ENCODE measurements at regions not wholly inside any gene's neighbourhood (a gene's known extent, or its start where the extent isn't known, plus 50 kb on each side); places are given as distances from the start of the nearest gene placed in this dataset.
"Not testable (repeated sequence)": the region's sequence is repeated elsewhere in the genome, so short reads cannot be mapped to it uniquely, and the experiment has no call there.

DNA sequence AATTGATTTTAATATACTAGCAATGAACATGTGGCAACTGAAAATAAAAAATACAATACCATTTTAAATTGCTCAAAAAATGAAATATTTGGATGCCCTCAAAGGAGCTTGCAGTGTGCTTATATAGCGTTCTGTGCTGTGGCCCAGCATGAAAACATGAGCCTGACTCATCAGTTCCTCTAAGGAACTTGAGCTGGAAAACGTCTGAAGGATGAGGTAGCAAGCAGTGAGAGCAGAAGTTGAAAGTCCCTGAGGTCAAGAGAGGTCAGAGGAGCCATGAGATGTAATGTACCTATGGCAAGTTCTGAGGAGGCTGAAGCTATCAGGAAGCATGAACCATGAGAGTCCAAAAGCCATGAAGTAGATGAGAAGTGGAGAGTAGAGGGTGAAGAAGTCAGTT is 59.7 kb downstream of the HMGB3 start:
- no peaks in the 10 kb centered on the region for H3K27me3 ChIP-seq (ENCODE audit: control insufficient read depth, insufficient read depth, low read length)
- TF ChIP-seq, protein P1, sequence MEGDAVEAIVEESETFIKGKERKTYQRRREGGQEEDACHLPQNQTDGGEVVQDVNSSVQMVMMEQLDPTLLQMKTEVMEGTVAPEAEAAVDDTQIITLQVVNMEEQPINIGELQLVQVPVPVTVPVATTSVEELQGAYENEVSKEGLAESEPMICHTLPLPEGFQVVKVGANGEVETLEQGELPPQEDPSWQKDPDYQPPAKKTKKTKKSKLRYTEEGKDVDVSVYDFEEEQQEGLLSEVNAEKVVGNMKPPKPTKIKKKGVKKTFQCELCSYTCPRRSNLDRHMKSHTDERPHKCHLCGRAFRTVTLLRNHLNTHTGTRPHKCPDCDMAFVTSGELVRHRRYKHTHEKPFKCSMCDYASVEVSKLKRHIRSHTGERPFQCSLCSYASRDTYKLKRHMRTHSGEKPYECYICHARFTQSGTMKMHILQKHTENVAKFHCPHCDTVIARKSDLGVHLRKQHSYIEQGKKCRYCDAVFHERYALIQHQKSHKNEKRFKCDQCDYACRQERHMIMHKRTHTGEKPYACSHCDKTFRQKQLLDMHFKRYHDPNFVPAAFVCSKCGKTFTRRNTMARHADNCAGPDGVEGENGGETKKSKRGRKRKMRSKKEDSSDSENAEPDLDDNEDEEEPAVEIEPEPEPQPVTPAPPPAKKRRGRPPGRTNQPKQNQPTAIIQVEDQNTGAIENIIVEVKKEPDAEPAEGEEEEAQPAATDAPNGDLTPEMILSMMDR (IDR thresholded peaks at IDR 0.05; ENCODE audit: insufficient read depth, low read length, severe bottlenecking) = no peak
- DNase-seq (ENCODE audit: low read depth) (peak; percentile 3), FAIRE-seq (no peak)
- H3K4me3 ChIP-seq (ENCODE audit: low read depth, low read length) = no peak overlapping the region
- H3K36me3 ChIP-seq (ENCODE audit: control insufficient read depth, insufficient read depth, low read length) = no peaks in the 10 kb centered on the region

DNA sequence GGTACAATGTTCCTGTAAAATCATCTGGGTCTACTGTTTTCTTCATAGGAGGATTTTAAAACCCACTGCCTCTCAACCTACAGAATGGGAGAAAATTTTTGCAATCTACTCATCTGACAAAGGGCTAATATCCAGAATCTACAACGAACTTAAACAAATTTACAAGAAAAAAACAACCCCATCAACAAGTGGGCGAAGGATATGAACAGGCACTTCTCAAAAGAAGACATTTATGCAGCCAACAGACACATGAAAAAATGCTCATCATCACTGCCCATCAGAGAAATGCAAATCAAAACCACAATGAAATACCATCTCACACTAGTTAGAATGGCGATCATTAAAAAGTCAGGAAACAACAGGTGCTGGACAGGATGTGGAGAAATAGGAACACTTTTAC is 83.2 kb downstream of the HMGB3 start:
- not testable (repeated sequence) for H3K4me3 ChIP-seq (ENCODE audit: low read depth, low read length); H3K27me3 ChIP-seq (ENCODE audit: control insufficient read depth, insufficient read depth, low read length); H3K36me3 ChIP-seq (ENCODE audit: control insufficient read depth, insufficient read depth, low read length); DNase-seq (ENCODE audit: low read depth); FAIRE-seq

DNA sequence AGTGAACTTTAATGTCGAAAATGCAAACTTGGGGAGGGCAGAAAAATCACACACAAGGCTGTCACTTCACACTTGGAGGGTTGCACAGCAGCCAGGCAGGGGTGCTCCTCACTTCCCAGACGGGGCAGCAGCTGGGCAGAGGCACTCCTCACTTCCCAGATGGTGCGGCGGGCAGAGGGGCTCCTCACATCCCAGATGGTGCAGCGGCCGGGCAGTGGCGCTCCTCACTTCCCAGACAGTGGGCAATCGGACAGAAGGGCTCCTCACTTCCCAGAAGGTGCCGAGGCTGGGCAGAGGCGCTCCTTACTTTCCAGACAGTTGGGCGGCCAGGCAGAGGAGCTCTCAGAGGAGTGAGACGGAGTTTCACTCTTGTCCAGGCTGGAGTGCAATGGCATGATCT is 90.6 kb downstream of the HMGB3 start:
- FAIRE-seq (no peak), DNase-seq (ENCODE audit: low read depth) (no peak)
- H3K27me3 ChIP-seq (ENCODE audit: control insufficient read depth, insufficient read depth, low read length) = no peaks in the 10 kb centered on the region
- no peak overlapping the region for H3K4me3 ChIP-seq (ENCODE audit: low read depth, low read length)
- TF ChIP-seq, protein P1 (IDR thresholded peaks at IDR 0.05; ENCODE audit: insufficient read depth, low read length, severe bottlenecking) = no peak
- no peaks in the 10 kb centered on the region for H3K36me3 ChIP-seq (ENCODE audit: control insufficient read depth, insufficient read depth, low read length)

DNA sequence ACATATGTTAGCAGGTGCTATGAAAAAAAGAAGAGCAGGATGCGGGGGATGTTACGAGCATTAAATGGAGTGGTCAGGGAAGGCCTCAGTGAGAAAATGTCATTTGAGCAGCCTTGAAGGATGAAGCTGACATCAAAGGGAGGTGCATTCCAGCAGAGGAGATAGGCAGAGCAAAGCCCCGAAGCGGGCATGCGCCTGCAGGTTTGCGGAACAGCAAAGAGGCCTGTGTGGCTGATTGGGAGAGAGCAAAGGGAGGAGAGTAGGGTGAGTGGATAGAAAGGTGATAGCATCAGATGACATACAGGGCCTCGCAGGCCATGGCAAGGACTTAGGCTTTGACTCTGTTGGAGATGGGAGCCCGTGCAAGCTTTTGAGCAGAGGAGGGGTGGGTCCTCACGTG is 95.4 kb upstream of the GPR50 start:
- DNase-seq (ENCODE audit: low read depth) = no peak
- no peak for FAIRE-seq

DNA sequence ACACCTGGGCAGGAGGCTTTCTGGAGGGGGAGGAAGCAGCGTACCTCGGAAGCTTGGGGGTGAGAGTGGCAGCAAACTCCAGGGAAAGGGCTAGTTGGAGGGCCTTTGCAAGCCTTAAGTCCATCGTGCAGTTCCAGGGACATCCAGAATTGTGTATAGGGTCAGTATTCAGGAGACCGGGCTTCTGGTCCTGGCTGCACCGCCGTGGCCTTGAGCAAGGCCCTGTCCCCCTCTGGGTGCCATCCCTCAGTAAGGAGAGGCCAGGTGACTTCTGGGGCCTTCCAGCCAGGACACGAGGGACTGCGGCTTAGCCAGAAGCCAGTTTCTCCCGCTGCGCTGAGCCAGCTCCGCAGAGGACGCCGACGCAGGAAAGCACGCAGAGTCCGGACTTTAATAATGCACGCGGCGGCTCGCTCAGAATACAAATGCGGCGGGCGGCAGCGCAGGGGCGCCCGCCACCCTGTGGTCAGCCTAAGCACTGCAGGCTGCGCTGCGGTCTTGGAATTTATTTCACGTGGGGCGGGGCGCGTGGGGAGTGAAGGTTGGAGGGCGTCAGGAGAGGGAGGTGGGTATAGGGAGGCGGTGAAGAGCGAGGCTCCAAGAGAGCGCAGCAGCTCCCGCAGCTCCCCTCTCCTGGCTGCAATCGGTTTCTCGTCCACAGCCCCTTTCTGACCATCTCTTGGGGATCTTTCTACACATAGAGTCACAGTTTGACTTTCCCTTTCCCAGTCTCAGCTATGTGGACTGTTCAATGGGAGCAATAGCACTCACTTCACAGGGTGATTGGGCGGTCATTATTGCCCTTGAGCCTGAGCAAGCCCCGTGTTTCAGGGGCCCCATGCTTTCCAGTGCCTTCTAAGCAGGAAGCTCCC is 94.1 kb upstream of the GPR50 start:
- DNase-seq (ENCODE audit: low read depth) = peak; percentile 17
- no peak for FAIRE-seq
- no peaks in the 10 kb centered on the region for H3K36me3 ChIP-seq (ENCODE audit: control insufficient read depth, insufficient read depth, low read length)
- TF ChIP-seq, protein P1 (IDR thresholded peaks at IDR 0.05; ENCODE audit: insufficient read depth, low read length, severe bottlenecking) = peak; percentile 83
- H3K4me3 ChIP-seq (ENCODE audit: low read depth, low read length) = no peak overlapping the region
- H3K27me3 ChIP-seq (ENCODE audit: control insufficient read depth, insufficient read depth, low read length) = no peaks in the 10 kb centered on the region

More for the DNA sequence above, 95.4 kb upstream of the GPR50 start:
- Histone ChIP-seq H3K4me3 (ENCODE audit: low read depth, low read length) (no peak overlapping the region), H3K36me3 (ENCODE audit: control insufficient read depth, insufficient read depth, low read length) (no peaks in the 10 kb centered on the region), H3K27me3 (ENCODE audit: control insufficient read depth, insufficient read depth, low read length) (no peaks in the 10 kb centered on the region)
- TF ChIP-seq, protein P1 (IDR thresholded peaks at IDR 0.05; ENCODE audit: insufficient read depth, low read length, severe bottlenecking) = no peak

DNA sequence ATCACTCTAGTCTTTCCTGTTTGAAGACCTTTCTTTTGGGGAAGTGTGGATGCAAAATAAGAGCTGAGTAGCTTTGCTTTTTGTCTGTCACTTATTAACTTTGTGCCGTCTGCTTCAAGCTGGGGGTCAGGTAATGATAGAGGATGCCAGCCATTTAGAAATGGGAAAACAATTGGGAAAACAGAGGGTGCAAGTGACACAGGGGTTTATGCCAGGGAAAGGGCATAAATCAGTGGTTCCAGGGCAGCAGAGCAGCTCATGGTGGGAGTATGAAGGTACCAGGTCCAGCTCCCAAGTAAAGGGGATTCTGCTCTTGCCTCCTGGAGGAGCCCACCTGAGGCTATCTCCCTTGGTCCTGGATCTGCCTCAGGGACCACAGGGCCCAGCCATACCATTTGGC is 91.9 kb upstream of the GPR50 start:
- TF ChIP-seq, protein P1 (IDR thresholded peaks at IDR 0.05; ENCODE audit: insufficient read depth, low read length, severe bottlenecking) = no peak

More for the DNA sequence above, 91.9 kb upstream of the GPR50 start:
- no peak for DNase-seq (ENCODE audit: low read depth)
- Histone ChIP-seq H3K4me3 (ENCODE audit: low read depth, low read length) (no peak overlapping the region), H3K27me3 (ENCODE audit: control insufficient read depth, insufficient read depth, low read length) (no peaks in the 10 kb centered on the region), H3K36me3 (ENCODE audit: control insufficient read depth, insufficient read depth, low read length) (no peaks in the 10 kb centered on the region)
- FAIRE-seq = no peak

Data from bronchial epithelial cell (primary cell).